Lower leg skin (tissue), 4 donors: ENCODE measurements at regions not wholly inside any gene's neighbourhood (a gene's known extent, or its start where the extent isn't known, plus 50 kb on each side); places are given as distances from the start of the nearest gene placed in this dataset.

Experiments used
- DNase-seq, 2 donors: peaks; one replicate each; pipeline ENCODE4 v3.0.0-alpha.2; 2019; ENCODE audit warnings: low spot score in 2 of 2
- H3K4me3 ChIP-seq: fragments of 200-600 bp; sonication (generic); 2 replicates; pipeline ENCODE4 v1.5.1; 2017; ENCODE audit warnings: mild to moderate bottlenecking, low read depth; ENCODE audit not compliant: poor library complexity, severe bottlenecking
- POLR2A ChIP-seq, 2 donors: fragments of 450-650 bp; IDR thresholded peaks; one replicate each; pipeline ENCODE4 v1.6.1; 2016 to 2017; ENCODE audit warnings: antibody characterized with exemption in 2 of 2, mild to moderate bottlenecking in 1 of 2, moderate library complexity in 1 of 2
- WGBS, 2 donors: methylation state at CpG; one replicate each; pipeline ENCODE4 v1.1.5; 2018; 5-methylcytosine and 5-hydroxymethylcytosine counted together
- intact Hi-C: fragments of 100-400 bp; cut with DNase I; formaldehyde crosslinking; loops from one replicate; pipeline ENCODE4 v1.15.0; 2023; ENCODE audit warnings: low total_unique reads
- TF ChIP-seq, protein P1 (sequence below), 3 donors: fragments of 450-650 bp; IDR thresholded peaks; one replicate each; pipeline ENCODE4 v1.5.1; 2016; ENCODE audit warnings: antibody characterized with exemption in 3 of 3, mild to moderate bottlenecking in 3 of 3, moderate library complexity in 2 of 3

- intact Hi-C loops = no loop called here
- 84 to 89% methylated on average over 5 of the region's 5 CpGs for WGBS, 2 donors
- no peak for DNase-seq
- TF ChIP-seq, protein P1, sequence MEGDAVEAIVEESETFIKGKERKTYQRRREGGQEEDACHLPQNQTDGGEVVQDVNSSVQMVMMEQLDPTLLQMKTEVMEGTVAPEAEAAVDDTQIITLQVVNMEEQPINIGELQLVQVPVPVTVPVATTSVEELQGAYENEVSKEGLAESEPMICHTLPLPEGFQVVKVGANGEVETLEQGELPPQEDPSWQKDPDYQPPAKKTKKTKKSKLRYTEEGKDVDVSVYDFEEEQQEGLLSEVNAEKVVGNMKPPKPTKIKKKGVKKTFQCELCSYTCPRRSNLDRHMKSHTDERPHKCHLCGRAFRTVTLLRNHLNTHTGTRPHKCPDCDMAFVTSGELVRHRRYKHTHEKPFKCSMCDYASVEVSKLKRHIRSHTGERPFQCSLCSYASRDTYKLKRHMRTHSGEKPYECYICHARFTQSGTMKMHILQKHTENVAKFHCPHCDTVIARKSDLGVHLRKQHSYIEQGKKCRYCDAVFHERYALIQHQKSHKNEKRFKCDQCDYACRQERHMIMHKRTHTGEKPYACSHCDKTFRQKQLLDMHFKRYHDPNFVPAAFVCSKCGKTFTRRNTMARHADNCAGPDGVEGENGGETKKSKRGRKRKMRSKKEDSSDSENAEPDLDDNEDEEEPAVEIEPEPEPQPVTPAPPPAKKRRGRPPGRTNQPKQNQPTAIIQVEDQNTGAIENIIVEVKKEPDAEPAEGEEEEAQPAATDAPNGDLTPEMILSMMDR (IDR thresholded peaks at IDR 0.05) = no peak
- TF ChIP-seq POLR2A (IDR thresholded peaks at IDR 0.05) = no peak
- H3K4me3 ChIP-seq = no peak overlapping the region
These were observed 292.2 kb downstream of the RRAGC start for GRCh38 chr1:38567401-38567800.

- no peak for DNase-seq
- intact Hi-C loops = no loop called here
- no peak overlapping the region for H3K4me3 ChIP-seq
- WGBS, 2 donors = 6 to 15% methylated on average over 5 of the region's 5 CpGs
- TF ChIP-seq, protein P1 (IDR thresholded peaks at IDR 0.05) = no peak
- TF ChIP-seq POLR2A (IDR thresholded peaks at IDR 0.05) = no peak
These were observed 294.5 kb downstream of the RRAGC start for GRCh38 chr1:38565020-38565491.

DNA sequence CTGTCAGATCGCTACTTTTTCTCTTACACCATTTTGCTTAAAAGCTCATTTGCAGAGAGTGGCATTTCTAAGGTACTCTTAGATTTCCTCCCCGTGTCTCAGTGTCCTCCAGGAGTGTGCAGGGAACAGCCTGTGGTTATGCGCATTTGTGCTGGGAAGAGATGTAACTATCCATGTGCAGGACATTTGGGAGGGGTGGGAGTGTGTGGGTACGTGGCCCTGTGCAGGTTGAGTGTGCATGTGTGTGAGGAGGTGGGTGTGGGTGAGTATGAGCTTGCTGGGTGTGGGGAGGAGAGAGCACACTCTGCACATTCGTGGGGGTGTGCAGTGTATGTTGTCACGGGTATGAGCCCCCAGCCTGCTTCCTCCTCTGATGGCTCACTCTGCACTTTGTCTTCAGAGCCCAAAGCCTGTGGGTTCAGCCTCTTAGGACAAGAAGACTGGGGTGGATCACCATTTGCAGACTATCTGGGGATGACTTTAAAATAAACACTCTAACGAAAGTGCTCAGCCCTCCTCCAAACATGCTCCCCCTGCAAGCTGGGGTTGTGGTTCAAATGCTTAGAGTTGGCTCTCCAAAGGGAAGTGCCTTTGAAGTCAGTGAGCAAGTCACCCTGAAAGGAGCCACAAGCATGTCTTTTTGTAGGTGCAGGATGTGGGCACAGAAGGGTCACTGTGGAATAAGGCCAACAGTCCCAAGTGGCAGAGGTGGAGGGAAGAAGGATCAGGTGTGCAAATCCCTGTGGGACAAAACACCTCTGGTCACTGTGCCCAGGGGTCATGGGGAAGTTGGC, 295.4 kb downstream of the RRAGC start:
- intact Hi-C loops = no loop called here
- TF ChIP-seq, protein P1 (IDR thresholded peaks at IDR 0.05) = no peak
- TF ChIP-seq POLR2A (IDR thresholded peaks at IDR 0.05) = no peak
- no peak overlapping the region for H3K4me3 ChIP-seq
- DNase-seq = no peak
- 68% methylated on average over 7 of the region's 7 CpGs for WGBS, 2 donors

DNA sequence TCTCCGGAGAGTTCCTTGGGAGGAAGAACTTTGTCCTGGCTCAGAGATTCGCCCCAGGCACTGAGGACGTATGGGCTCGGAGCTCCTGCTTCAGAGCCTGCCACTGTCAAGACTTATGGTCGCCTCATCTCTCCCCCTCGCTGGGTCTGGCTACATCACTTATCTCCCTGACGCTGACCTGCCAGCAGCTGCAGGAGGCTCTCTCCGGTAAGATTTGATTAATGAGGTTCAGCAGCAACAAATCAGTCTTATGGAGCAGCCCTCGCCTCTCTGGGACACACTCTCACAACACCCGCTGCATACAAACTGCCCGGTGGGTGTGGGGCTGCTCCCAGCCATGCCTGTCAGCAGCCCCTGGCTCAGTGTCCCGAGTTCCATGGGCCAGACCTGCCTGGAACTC, 297.8 kb downstream of the RRAGC start:
- no peak for DNase-seq
- TF ChIP-seq, protein P1 (IDR thresholded peaks at IDR 0.05) = no peak
- TF ChIP-seq POLR2A (IDR thresholded peaks at IDR 0.05) = no peak
- 43 to 47% methylated on average over 12 of the region's 12 CpGs for WGBS, 2 donors
- no peak overlapping the region for H3K4me3 ChIP-seq
- intact Hi-C loops = no loop called here

GRCh38 chr1:38561110-38561509, 298.5 kb downstream of the RRAGC start:
- intact Hi-C loops = no loop called here
- no peak for DNase-seq
- no peak for TF ChIP-seq POLR2A (IDR thresholded peaks at IDR 0.05)
- TF ChIP-seq, protein P1 (IDR thresholded peaks at IDR 0.05) = no peak
- H3K4me3 ChIP-seq = no peak overlapping the region
- 52 to 55% methylated on average over 4 of the region's 4 CpGs for WGBS, 2 donors

DNA sequence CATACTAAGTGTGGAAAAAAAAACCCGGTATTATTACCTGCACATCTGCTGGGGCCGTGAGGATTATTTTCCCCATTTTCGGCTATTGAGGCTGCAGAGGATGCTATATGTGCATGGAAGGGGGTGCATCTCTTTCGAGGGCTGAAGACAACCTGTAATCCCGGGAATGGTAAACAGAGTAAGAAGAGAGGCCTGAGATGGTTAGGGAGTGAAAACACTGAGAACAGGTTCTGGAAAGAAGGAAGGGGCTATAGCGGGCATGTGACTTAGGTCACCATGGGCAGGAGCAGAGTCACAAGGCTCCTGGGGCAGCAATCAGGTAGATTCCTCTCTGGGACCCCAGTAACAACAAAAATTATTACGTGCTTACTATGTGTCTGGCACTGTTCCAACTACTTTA, 299.1 kb downstream of the RRAGC start:
- no peak for DNase-seq
- 58 to 62% methylated on average over 7 of the region's 7 CpGs for WGBS, 2 donors

More for the DNA sequence above, 299.1 kb downstream of the RRAGC start:
- no peak overlapping the region for H3K4me3 ChIP-seq
- TF ChIP-seq POLR2A (IDR thresholded peaks at IDR 0.05) = no peak
- TF ChIP-seq, protein P1 (IDR thresholded peaks at IDR 0.05) = no peak
- intact Hi-C loops = no loop called here
